Pancreas (tissue), 10 donors: ENCODE measurements at regions not wholly inside any gene's neighbourhood (a gene's known extent, or its start where the extent isn't known, plus 50 kb on each side); places are given as distances from the start of the nearest gene placed in this dataset.

Experiments
- ATAC-seq, 4 donors: fragments of 200-7000 bp; cut with Tn5 transposase; one replicate each; pipeline versions ENCODE4 v1.8.0 to v1.9.1; 2020; ENCODE audit warnings: mild to moderate bottlenecking in 4 of 4, moderate library complexity in 4 of 4
- DNase-seq, 6 donors: peaks; one replicate each; pipeline ENCODE4 v3.0.0-alpha.2; 2020
- FAIRE-seq: peaks from 2 replicates; lab custom pipeline; 2012; peaks lifted over from hg19 to GRCh38; lab: Jason Lieb, UNC
- H3K27ac ChIP-seq, 4 donors: fragments of 200-600 bp; sonication (generic); 1 replicate in 3 of 4; 2 replicates in 1 of 4; pipeline versions ENCODE4 v1.5.0 to v1.8.0; 2020
- H3K27me3 ChIP-seq, 4 donors: fragments of 200-600 bp; one replicate each; pipeline ENCODE4 v1.8.0; 2021
- H3K36me3 ChIP-seq, 3 donors: fragments of 200-600 bp; sonication (generic) in 1 of 3; one replicate each; pipeline versions ENCODE4 v1.5.0 to v1.8.0; 2020 to 2021
- H3K4me1 ChIP-seq, 3 donors: fragments of 200-600 bp; one replicate each; pipeline ENCODE4 v1.8.0; 2021
- H3K4me3 ChIP-seq, 4 donors: fragments of 200-600 bp; sonication (generic) in 2 of 4; one replicate each; pipeline versions ENCODE4 v1.5.0 to v1.8.0; 2020 to 2021
- H3K9me3 ChIP-seq, 4 donors: fragments of 200-600 bp; one replicate each; pipeline ENCODE4 v1.8.0; 2021
- WGBS, 2 donors: extraction: QIAGEN DNeasy Blood & Tissue Kit; methylation state at CpG; one replicate each; pipeline ENCODE4 v1.1.7; 2013; 5-methylcytosine and 5-hydroxymethylcytosine counted together
- intact Hi-C, 3 donors: fragments of 100-400 bp; cut with DNase I; formaldehyde crosslinking; loops; one replicate each; pipeline versions ENCODE4 v1.11.1 to v1.14.2; 2022
- TF ChIP-seq, protein P1 (sequence below), 4 donors: fragments of 200-600 bp; sonication (generic) in 3 of 4; IDR thresholded peaks; one replicate each; pipeline versions ENCODE4 v1.5.0 to v1.8.0; 2021; ENCODE audit warnings: antibody characterized with exemption in 4 of 4
- donor health status: healthy with polysubstance abuse.
- donor health status: DM: no; HTN: no; CAD: no; lungs with moderate emphysema.
- donor health status: DM: no; HTN: no; CAD: no.
- donor health status: control.
- donor health status: control.
- donor health status: Bipolar disorder and iron deficiency.
- donor health status: DM: yes; HTN: yes; CAD: no.
- donor health status: DM: no; HTN: no; CAD: no.
- donor health status: DM: no; HTN: no; CAD: no.
- donor health status: DM: yes; HTN: yes; CAD: no.

DNA sequence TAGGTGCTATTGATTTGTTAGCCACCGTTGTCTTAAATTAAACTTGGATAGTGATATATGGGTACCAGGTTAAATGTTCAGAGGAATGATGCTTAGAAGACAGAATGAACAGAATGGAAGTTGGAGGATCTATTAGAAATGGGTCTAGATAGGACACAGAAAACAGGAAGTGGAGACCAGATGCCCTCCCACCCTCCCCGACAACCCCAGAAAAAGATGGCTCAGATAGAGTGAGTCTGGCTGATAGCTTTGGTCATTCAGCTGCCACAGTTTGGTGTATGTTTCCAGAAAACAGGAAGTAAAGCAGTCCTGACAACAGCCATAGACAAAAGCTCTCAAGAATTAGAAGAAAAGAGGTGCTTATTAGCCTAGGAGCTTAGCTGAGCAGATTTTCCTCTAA lies 71.5 kb upstream of the DSG1 start:
- TF ChIP-seq, protein P1, sequence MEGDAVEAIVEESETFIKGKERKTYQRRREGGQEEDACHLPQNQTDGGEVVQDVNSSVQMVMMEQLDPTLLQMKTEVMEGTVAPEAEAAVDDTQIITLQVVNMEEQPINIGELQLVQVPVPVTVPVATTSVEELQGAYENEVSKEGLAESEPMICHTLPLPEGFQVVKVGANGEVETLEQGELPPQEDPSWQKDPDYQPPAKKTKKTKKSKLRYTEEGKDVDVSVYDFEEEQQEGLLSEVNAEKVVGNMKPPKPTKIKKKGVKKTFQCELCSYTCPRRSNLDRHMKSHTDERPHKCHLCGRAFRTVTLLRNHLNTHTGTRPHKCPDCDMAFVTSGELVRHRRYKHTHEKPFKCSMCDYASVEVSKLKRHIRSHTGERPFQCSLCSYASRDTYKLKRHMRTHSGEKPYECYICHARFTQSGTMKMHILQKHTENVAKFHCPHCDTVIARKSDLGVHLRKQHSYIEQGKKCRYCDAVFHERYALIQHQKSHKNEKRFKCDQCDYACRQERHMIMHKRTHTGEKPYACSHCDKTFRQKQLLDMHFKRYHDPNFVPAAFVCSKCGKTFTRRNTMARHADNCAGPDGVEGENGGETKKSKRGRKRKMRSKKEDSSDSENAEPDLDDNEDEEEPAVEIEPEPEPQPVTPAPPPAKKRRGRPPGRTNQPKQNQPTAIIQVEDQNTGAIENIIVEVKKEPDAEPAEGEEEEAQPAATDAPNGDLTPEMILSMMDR (IDR thresholded peaks at IDR 0.05), result no peak
- Histone ChIP-seq H3K9me3 (no peaks in the 10 kb centered on the region), H3K27ac (no peak overlapping the region), H3K4me1 (peaks cover 11 to 30% (median 21%) of the 10 kb centered on the region in 3 donors), H3K36me3 (no peaks in the 10 kb centered on the region), H3K4me3 (no peak overlapping the region), H3K27me3 (no peaks in the 10 kb centered on the region)
- intact Hi-C loops, result no loop called here
- 57 to 63% methylated on average over 2 of the region's 2 CpGs for WGBS, 2 donors
- no peak for DNase-seq
- ATAC-seq, result no peak
- FAIRE-seq, result no peak

DNA sequence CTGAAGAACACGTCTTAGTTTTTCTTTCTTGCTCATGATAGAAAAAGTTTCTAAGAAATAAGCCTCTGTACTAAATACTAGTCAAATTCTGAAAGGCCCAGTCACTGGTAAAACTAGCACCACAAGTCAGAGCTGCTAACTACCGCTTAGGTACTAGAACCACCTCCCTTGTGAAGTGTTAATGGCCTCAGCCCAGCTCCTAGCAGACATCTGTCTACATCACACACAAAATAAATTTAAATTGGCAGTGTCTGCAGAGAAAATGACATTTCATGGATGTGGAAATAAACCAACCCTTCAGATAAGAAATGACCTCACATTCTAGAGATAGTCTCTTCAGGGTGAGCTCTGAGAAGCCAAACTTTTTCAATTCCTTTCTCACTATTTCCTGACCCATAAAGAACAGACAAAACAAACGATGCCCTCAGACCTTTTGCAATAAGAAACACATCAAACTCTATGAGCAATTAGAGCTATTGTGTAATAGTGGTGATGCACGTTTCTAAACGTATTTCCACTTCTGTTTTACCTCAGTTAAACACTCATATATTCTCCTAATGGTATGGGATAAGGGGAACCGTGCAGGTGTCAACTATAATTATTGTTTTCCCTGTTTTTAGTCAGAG lies 70.3 kb upstream of the DSG1 start:
- no peak for FAIRE-seq

DNA sequence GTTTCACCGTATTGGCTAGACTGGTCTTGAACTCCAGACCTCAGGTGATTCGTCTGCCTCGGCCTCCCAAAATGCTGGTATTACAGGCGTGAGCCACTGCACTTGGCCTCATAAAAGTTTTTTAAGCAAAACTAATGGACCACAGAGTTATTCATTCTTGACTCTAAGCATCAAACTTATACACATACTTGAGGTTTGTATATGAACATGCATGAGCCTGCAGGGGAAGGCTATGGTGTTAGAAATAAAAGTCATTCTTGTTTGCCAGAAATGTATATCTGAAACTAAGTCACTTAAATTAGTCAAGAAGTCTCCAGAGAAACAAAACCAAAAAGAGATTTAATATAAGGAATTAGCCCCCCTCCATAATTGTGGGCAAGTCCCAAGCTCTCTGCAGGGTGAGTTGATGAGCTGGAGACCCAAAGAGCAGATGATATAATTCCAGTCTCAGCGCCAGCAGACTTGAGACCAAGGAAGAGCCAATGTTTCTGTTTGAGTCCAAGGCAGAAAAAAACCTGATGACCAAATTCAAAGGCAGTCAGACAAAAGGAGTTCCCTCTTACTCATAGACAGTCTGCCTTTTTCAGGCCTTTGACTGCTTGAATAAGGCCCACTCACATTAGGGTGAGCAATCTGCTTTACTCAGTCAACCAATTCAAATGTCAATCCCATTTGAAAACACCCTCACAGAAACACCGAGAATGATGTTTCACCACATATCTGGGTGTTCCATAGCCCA lies 69.0 kb upstream of the DSG1 start:
- Histone ChIP-seq H3K36me3 (no peaks in the 10 kb centered on the region), H3K27ac (no peak overlapping the region), H3K4me3 (no peak overlapping the region), H3K4me1 (peaks cover 0 to 10% (median 5%) of the 10 kb centered on the region in 3 donors), H3K9me3 (no peaks in the 10 kb centered on the region), H3K27me3 (no peaks in the 10 kb centered on the region)
- ATAC-seq (no peak), FAIRE-seq (no peak), DNase-seq (no peak)
- 96 to 99% methylated on average over 6 of the region's 6 CpGs for WGBS, 2 donors
- intact Hi-C loops, result no loop called here
- TF ChIP-seq, protein P1 (IDR thresholded peaks at IDR 0.05), result no peak

More for the DNA sequence above, 70.3 kb upstream of the DSG1 start:
- peaks cover 3 to 21% (median 14%) of the 10 kb centered on the region in 3 donors for H3K4me1 ChIP-seq
- intact Hi-C loops, result no loop called here
- 27 to 30% methylated on average over 6 of the region's 6 CpGs for WGBS, 2 donors
- peak; percentile 31 to 69 (median 65) for ATAC-seq
- no peak overlapping the region for H3K4me3 ChIP-seq
- TF ChIP-seq, protein P1 (IDR thresholded peaks at IDR 0.05), result no peak
- DNase-seq, result no peak
- no peaks in the 10 kb centered on the region for H3K36me3 ChIP-seq
- no peaks in the 10 kb centered on the region for H3K9me3 ChIP-seq
- H3K27me3 ChIP-seq, result no peaks in the 10 kb centered on the region
- H3K27ac ChIP-seq, result no peak overlapping the region

- DNase-seq (no peak), FAIRE-seq (no peak), ATAC-seq (no peak)
- WGBS, 2 donors, result 59 to 62% methylated on average over 2 of the region's 2 CpGs
- intact Hi-C loops, result no loop called here
- H3K4me3 ChIP-seq, result no peak overlapping the region
- H3K27ac ChIP-seq, result no peak overlapping the region
- no peaks in the 10 kb centered on the region for H3K27me3 ChIP-seq
- peaks cover 0 to 4% (median 2%) of the 10 kb centered on the region in 3 donors for H3K4me1 ChIP-seq
- H3K9me3 ChIP-seq, result no peaks in the 10 kb centered on the region
- TF ChIP-seq, protein P1 (IDR thresholded peaks at IDR 0.05), result no peak
- H3K36me3 ChIP-seq, result no peaks in the 10 kb centered on the region
Observed at GRCh38 chr18:31250902-31251301, 67.1 kb upstream of the DSG1 start.

DNA sequence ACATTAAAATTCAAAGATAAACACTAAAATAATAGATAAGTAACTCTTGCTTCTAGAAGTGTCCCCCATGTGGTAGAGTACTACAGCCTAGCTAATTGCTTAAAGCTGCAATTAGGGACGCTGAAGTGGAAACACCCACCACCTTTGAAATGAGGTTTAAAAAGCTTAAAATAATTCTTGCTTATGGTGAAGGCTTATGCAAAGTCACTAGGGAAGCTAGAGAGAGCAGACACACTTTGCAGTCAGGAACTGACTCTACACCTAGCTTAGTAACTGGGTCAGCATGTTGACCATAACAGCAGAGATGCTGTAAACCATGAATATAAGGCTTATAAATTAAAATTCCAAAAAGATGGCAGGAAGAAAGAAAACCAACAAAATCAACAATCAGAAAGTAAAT lies 65.4 kb upstream of the DSG1 start:
- TF ChIP-seq, protein P1 (IDR thresholded peaks at IDR 0.05), result no peak
- no peaks in the 10 kb centered on the region for H3K36me3 ChIP-seq
- H3K27me3 ChIP-seq, result no peaks in the 10 kb centered on the region
- no peak overlapping the region for H3K4me3 ChIP-seq
- H3K9me3 ChIP-seq, result no peaks in the 10 kb centered on the region
- DNase-seq, result no peak
- intact Hi-C loops, result no loop called here
- 88 to 92% methylated on average over 1 of the region's 1 CpG for WGBS, 2 donors
- ATAC-seq, result no peak
- H3K27ac ChIP-seq, result no peak overlapping the region
- no peak for FAIRE-seq
- H3K4me1 ChIP-seq, result peaks cover 0 to under 1% (median 0%) of the 10 kb centered on the region in 3 donors
